Activated CD8-positive, alpha-beta memory T cell treated with anti-CD3 and anti-CD28 coated beads, Interleukin-2, amount 10 ng/mL, durations not matched to agents 7 days and 5 days (primary cell): ENCODE measurements at regions not wholly inside any gene's neighbourhood (a gene's known extent, or its start where the extent isn't known, plus 50 kb on each side); places are given as distances from the start of the nearest gene placed in this dataset.

Experiments used
- ATAC-seq: fragments of 150-1000 bp; cut with Tn5 transposase; one replicate; pipeline ENCODE4 v1.10.0; 2021; ENCODE audit warnings: moderate library complexity
- CTCF ChIA-PET: fragments of 350-600 bp; sonication (Branson Sonifier 250); formaldehyde crosslinking; loops from one replicate; lab custom pipeline; 2021; ENCODE audit warnings: antibody characterized with exemption; lab: Charles Lee
- DNase-seq: peaks from one replicate; pipeline ENCODE4 v3.0.0-alpha.2; 2020
- H3K27ac Mint-ChIP-seq: one replicate; pipeline ENCODE4 v1.8.0; 2021; ENCODE audit warnings: mild to moderate bottlenecking, mixed read lengths
- H3K27me3 Mint-ChIP-seq: one replicate; pipeline ENCODE4 v1.8.0; 2021; ENCODE audit warnings: mixed read lengths
- H3K36me3 Mint-ChIP-seq: one replicate; pipeline ENCODE4 v1.8.0; 2021; ENCODE audit warnings: mild to moderate bottlenecking, mixed read lengths
- H3K4me1 Mint-ChIP-seq: one replicate; pipeline ENCODE4 v1.8.0; 2021; ENCODE audit warnings: mixed read lengths
- H3K4me3 Mint-ChIP-seq: one replicate; pipeline ENCODE4 v1.8.0; 2021; ENCODE audit warnings: mild to moderate bottlenecking, moderate library complexity, mixed read lengths
- H3K9me3 Mint-ChIP-seq: one replicate; pipeline ENCODE4 v1.8.0; 2022; ENCODE audit warnings: low read depth, mixed read lengths

DNA sequence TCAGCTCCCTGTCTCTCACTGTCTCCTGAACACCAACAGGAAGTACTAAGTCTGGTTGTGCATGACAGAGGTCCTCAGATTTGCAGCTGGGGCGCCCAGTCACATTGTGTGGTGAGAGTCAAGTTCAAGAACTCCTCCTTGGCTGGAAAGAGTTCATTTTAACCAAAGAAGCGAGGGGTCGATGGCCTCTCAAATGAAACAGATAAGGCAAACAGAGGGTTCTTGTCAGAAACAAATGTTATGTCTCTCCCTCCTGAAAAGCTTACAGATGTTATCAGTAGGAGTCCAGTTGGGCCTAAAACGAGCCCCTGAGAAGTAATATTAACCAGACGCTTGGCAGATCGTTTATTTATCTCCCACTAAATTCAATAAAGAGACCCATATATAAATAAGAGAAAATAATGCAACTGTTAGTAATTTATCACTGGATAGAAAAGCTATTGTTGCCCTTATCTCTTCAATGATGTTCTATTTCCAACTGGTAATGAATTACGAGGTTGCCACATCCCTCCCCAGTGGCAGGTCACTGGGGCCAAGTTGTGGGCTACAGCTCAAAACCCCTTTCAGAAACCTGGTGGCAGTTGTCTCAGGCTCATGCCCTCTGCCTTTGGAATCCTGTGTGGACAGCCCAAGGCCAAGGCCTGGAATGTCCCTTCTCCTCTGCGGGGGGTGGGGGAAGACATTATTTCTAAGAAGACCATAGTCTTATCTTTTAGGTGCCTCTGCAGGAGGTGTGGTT, 307.5 kb upstream of the DYNLRB2 start:
- Mint-ChIP-seq H3K27ac (no peak overlapping the region), H3K4me1 (peaks cover 2% of the 10 kb centered on the region), H3K36me3 (no peaks in the 10 kb centered on the region), H3K9me3 (no peaks in the 10 kb centered on the region), H3K4me3 (no peak overlapping the region), H3K27me3 (peaks cover 5% of the 10 kb centered on the region)
- ATAC-seq (no peak), DNase-seq (no peak)
- CTCF ChIA-PET: interaction anchor here (0.7 kb wide), 1 partner anchor 66 kb away, joined by 3 read pairs; no protein-coding TSS in a partner anchor

DNA sequence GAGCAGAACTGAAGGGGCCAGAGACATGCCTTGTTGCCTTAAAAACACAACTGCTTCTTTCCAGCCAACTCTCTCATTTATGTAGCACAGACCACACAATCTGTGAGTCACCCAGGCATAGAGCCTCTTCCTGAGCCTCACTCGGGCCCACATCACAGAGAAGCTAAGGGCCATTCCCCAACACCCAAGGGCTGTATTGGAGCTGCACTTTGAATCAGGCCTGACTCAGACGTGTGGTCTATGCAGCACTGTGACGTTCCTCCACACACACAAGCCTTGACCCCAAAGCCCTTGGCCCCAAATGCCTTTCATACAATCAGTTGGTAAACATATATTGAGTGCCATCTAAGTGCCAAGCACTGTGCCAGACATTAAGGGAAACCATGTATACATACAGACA, 308.9 kb upstream of the DYNLRB2 start:
- H3K27ac Mint-ChIP-seq: no peak overlapping the region
- H3K4me1 Mint-ChIP-seq: peaks cover 2% of the 10 kb centered on the region
- H3K36me3 Mint-ChIP-seq: no peaks in the 10 kb centered on the region
- peaks cover 5% of the 10 kb centered on the region for H3K27me3 Mint-ChIP-seq
- no peak overlapping the region for H3K4me3 Mint-ChIP-seq
- H3K9me3 Mint-ChIP-seq: peaks cover under 1% of the 10 kb centered on the region
- CTCF ChIA-PET: no interaction called here
- peak; percentile 51 for ATAC-seq
- peak; percentile 43 for DNase-seq

DNA sequence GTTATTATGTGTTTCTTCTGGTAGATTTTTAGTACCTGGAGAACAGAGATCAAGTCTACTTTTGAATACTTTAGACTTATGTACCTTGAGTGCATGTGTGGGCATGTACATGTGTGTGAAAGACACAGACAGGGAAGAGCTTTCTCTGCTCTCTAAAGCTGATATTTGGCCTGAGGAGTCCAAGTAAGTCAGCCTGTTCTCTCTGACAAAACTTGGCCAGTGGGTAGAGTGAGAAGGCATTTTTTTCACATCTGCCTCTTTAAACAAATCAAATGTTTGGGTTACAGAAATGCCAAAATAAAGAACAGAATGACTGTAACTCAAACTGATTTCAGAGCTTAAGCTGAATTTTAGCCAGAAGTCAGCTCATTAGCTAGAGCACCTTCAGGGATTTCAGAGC, 309.7 kb upstream of the DYNLRB2 start:
- Mint-ChIP-seq H3K36me3 (no peaks in the 10 kb centered on the region), H3K27ac (no peak overlapping the region), H3K4me3 (no peak overlapping the region), H3K9me3 (peaks cover 3% of the 10 kb centered on the region), H3K4me1 (peaks cover 2% of the 10 kb centered on the region), H3K27me3 (peaks cover 3% of the 10 kb centered on the region)
- CTCF ChIA-PET: no interaction called here
- DNase-seq (no peak), ATAC-seq (no peak)

DNA sequence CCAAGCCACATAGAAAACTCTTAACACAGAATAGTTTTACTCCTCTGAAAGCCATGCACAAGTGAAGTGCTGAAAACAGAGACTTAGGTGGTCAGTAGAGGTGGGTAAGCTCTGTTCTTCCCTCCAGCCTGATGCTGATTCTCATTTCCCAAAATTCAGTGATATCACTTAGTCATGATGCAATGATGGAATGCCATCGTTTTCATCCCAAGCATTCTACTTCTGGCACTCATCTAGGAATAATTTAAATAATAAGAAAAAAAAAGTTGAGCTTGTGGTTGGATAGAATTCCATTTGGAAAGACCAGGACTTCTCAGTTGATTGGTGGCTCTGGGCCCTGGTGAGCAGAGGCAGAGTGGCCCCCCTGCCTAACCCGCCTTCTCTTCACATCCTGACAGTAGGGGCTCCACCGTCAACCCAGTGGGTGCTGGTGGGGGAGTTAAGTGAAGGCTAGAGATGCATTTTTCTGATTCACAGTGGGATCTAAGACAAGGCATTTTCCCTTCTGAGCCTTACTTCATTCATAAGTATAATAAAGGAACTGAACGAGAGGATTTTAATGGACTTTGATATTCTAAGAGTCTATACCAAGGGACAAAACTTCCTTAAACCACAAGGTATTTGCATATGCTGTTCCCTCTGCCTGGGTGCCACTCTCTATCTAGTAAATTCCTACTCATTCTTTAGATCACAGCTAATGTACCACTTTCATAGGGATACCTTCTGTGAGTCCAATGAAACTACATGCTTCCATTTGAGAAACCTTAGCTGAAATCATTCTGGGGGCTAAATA, 310.3 kb upstream of the DYNLRB2 start:
- Mint-ChIP-seq H3K36me3 (no peaks in the 10 kb centered on the region), H3K9me3 (peaks cover 3% of the 10 kb centered on the region)
- CTCF ChIA-PET: no interaction called here

DNA sequence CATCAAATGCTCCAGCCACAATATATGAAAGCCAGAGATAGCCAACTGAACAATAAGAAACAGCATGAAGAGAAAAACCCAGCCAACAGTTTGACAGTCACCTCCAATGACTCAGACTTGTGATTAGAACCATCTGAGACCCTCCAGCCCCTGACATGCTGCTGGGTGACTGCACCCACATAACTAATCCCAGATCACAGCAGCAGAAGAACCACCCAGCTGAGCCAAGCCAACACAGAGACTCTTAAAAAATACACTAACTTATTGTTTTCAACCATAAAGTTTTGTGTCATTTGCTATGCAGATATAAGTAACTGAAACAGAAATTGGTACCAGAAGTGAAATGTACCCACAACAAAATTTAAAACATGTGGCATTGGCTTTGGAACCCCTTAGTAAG, 314.3 kb upstream of the DYNLRB2 start:
- H3K4me3 Mint-ChIP-seq: no peak overlapping the region
- no peaks in the 10 kb centered on the region for H3K36me3 Mint-ChIP-seq
- no peak for DNase-seq
- no peak for ATAC-seq
- H3K9me3 Mint-ChIP-seq: peaks cover 3% of the 10 kb centered on the region
- H3K27me3 Mint-ChIP-seq: peaks cover 3% of the 10 kb centered on the region
- CTCF ChIA-PET: no interaction called here
- peaks cover 2% of the 10 kb centered on the region for H3K4me1 Mint-ChIP-seq
- no peak overlapping the region for H3K27ac Mint-ChIP-seq

More for the DNA sequence above, 310.3 kb upstream of the DYNLRB2 start:
- Mint-ChIP-seq H3K27me3 (peaks cover 3% of the 10 kb centered on the region), H3K4me3 (no peak overlapping the region), H3K4me1 (peaks cover 2% of the 10 kb centered on the region), H3K27ac (no peak overlapping the region)
- DNase-seq (no peak), ATAC-seq (no peak)

DNA sequence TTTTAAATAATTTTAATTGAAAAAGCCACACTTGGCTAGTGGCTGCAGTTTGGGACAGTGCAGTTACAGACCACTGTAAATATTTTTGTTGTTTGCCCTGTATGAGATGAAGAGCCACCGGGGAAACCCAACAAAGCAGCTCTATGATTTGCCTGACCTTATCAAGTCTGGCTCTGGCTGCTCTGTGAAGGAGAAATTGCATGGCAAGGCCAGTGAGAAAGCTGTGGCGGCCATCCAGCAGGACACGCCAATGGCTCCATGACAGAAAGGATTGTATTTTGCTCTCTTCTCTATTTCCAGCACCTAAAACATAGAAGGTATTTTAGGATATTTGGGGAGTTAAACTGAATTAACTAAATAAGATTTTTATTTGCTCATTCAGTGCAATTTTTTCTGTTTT, 330.0 kb upstream of the DYNLRB2 start:
- CTCF ChIA-PET: no interaction called here
- Mint-ChIP-seq H3K4me1 (no peaks in the 10 kb centered on the region), H3K4me3 (no peak overlapping the region), H3K27ac (no peak overlapping the region), H3K27me3 (peaks cover 2% of the 10 kb centered on the region), H3K9me3 (no peaks in the 10 kb centered on the region), H3K36me3 (no peaks in the 10 kb centered on the region)
- DNase-seq (no peak), ATAC-seq (no peak)

DNA sequence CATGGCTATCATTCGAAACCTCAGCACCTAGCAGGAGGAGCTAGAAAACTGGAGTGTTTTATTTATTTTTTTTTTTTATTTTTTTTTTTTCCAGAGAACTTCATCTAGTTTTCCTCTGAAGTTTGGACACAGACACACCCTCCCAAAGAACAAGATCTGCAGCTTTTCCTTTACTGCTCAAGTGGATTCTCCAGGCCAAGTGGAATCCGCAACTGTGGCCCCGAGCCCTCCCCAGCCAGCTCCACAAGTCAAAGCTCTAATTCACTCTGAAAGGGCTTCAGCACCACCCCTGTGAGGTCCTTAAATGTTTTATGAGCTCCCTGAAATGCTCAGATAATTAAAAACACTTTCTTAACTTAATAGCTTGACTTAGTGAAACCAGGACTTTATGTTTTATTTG, 332.1 kb upstream of the DYNLRB2 start:
- Mint-ChIP-seq H3K36me3 (no peaks in the 10 kb centered on the region), H3K27me3 (no peaks in the 10 kb centered on the region), H3K9me3 (no peaks in the 10 kb centered on the region), H3K4me3 (no peak overlapping the region), H3K4me1 (no peaks in the 10 kb centered on the region), H3K27ac (no peak overlapping the region)
- CTCF ChIA-PET: no interaction called here
- ATAC-seq (no peak), DNase-seq (no peak)

DNA sequence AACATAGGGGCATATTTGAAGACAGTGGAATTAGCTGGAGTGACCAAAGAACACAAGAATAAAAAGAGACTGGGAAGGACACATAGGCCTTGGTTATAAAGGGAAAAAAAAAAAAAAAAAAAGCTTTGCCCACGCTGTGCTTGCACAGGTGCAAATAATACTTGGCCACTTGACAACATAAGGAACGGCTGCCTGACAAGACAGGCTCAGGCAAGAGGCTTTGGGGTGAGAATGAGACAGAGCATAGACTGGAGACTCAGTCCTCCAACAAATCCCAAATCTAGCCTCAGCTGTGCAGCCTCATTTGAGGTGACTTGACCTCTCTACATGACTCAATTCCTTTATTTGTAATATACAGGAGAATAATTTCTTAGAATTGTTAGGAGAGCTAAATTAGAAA, 332.8 kb upstream of the DYNLRB2 start:
- Mint-ChIP-seq H3K36me3 (no peaks in the 10 kb centered on the region), H3K4me1 (no peaks in the 10 kb centered on the region)

DNA sequence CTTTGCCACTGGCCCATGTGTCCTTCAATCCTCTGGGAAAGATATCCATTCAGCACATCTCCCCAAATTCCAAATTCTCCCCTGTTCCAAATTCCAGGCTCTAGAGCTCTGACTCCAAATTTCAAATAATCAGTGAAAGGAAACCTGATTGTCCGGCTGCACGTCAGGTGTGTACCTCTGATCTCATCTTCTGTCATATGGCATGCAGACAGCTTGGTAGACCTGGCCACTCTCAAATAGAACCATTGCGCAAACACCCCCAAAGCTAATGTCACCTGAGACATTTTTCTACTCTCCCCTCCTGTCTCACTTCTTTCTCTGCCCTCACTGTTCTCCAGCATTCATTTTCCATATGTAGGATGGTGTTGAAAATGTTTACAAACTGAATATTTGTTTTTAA, 337.0 kb upstream of the DYNLRB2 start:
- Mint-ChIP-seq H3K4me1 (no peaks in the 10 kb centered on the region), H3K36me3 (no peaks in the 10 kb centered on the region), H3K4me3 (no peak overlapping the region), H3K27ac (no peak overlapping the region), H3K9me3 (no peaks in the 10 kb centered on the region), H3K27me3 (no peaks in the 10 kb centered on the region)
- ATAC-seq: no peak
- CTCF ChIA-PET: no interaction called here
- no peak for DNase-seq

More for the DNA sequence above, 332.8 kb upstream of the DYNLRB2 start:
- ATAC-seq: no peak
- Mint-ChIP-seq H3K4me3 (no peak overlapping the region), H3K27ac (no peak overlapping the region), H3K9me3 (no peaks in the 10 kb centered on the region), H3K27me3 (no peaks in the 10 kb centered on the region)
- DNase-seq: no peak
- CTCF ChIA-PET: no interaction called here

DNA sequence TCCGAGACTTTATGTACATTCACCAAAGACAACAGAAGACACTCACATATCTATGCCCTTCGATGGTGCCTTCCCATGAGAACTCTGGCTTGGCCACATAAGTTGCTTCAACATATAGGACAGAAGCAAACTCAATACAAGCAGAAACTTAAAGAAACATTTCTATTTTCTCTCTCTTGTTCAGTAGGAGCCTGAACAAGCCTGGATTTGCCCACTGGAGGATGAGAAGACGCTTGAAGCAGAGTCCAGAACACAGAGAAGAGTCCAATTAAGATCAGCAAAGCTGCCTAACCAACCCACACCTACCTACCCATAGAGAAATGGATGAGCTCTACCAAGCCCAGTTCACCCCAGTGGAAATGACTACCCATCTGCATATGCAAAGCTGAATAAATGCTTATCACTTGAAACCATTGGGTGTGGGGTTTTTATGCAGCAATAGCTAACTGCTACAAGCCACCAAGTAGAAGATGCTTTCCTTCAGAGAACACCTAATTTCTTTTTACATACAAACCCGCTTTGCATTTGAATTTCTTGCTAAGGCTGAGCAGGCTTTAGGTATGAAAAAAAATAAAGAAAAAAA, 337.9 kb upstream of the DYNLRB2 start:
- DNase-seq: no peak
- no peak overlapping the region for H3K4me3 Mint-ChIP-seq
- ATAC-seq: no peak
- H3K4me1 Mint-ChIP-seq: no peaks in the 10 kb centered on the region
- H3K9me3 Mint-ChIP-seq: no peaks in the 10 kb centered on the region
- no peak overlapping the region for H3K27ac Mint-ChIP-seq
- H3K27me3 Mint-ChIP-seq: no peaks in the 10 kb centered on the region
- H3K36me3 Mint-ChIP-seq: no peaks in the 10 kb centered on the region
- CTCF ChIA-PET: no interaction called here

DNA sequence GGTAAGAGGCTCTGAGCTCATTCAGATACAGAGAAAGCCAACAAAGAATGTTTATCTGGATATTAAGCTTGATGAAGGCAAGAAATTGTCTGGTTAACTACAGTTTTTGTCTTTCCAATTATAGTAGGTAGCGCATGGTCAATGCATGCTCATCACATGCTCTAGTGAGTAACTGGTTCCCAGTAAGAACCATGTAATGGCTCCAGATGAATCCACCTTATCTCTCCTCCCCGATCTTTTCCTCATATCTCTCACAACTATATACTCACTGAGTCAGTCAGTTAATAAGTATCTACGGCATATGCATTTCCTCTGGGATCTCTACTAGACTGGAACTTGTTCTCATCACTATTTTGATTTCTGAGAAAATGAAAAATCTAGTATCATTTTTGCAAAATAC, 340.7 kb upstream of the DYNLRB2 start:
- DNase-seq (no peak), ATAC-seq (no peak)
- Mint-ChIP-seq H3K9me3 (no peaks in the 10 kb centered on the region), H3K4me3 (no peak overlapping the region), H3K4me1 (no peaks in the 10 kb centered on the region), H3K27me3 (no peaks in the 10 kb centered on the region), H3K27ac (no peak overlapping the region), H3K36me3 (no peaks in the 10 kb centered on the region)
- CTCF ChIA-PET: no interaction called here

DNA sequence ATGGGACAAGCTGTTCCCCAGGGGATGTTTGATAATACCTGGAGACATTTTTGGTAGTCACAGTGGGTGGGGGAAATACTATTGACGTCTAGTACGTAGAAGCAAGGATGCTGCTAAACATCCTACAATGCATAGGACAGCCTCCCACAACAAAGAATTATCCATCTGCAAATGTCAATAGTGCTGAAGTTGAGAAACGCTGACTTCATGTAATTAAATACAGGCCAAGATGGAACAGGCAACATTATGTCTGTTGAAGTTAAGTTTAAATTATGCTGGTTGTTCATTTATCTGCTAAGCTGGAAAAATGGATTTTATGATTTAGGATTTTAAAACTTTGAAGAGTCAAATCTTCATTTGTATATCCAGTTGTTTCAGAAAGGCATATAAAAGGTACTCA, 341.2 kb upstream of the DYNLRB2 start:
- H3K9me3 Mint-ChIP-seq: no peaks in the 10 kb centered on the region
- DNase-seq: no peak
- no peaks in the 10 kb centered on the region for H3K27me3 Mint-ChIP-seq
- no peak for ATAC-seq
- H3K4me3 Mint-ChIP-seq: no peak overlapping the region
- no peaks in the 10 kb centered on the region for H3K36me3 Mint-ChIP-seq
- no peak overlapping the region for H3K27ac Mint-ChIP-seq
- no peaks in the 10 kb centered on the region for H3K4me1 Mint-ChIP-seq
- CTCF ChIA-PET: no interaction called here

DNA sequence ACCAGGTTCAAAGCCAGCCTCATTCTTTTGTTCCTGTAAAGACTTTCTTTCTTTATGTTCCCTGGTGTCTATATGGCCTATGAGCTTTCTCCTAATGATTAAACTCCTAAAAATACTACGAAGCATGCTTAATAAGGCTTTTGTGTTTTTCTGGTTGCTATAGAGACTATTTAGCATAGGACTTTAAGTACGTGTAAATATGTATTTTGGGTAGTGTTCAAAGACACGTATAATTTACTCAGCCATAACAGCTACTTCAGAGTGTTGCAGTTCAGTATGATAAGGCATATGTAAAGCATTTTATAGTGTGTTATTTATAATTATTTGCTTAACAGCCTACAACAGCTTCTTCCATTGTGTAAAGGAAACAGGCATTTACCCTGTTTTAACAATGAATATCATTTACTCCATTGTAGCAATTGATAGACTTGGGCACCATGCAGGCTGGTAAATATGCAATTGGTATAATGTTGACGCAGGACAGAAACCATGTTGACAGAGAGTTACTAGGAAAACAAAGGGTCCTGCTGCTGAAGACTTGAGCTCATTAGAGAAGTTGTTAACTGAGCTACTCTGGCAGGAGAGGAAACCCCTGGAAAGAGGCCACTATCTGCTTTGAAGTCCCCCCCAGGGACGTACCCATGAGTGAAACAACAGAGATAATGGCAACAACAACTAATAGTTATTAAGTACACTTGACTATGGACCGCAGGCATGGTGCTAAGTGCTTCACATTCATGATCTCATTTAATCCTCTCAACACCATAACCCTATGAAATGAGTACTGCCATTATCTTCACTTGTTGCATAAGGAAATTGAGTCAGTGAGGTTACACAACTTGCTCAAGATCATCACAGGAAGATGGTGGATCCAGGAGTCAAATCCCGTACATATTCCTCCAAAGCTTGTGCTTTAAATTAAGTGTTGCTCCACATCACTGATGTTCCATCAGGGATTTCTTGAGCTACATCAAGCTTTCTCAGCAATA, 342.2 kb upstream of the DYNLRB2 start:
- no peaks in the 10 kb centered on the region for H3K36me3 Mint-ChIP-seq
- ATAC-seq: no peak
- DNase-seq: no peak
- no peaks in the 10 kb centered on the region for H3K9me3 Mint-ChIP-seq
- no peak overlapping the region for H3K4me3 Mint-ChIP-seq
- H3K27ac Mint-ChIP-seq: no peak overlapping the region
- CTCF ChIA-PET: no interaction called here
- no peaks in the 10 kb centered on the region for H3K4me1 Mint-ChIP-seq
- peaks cover 4% of the 10 kb centered on the region for H3K27me3 Mint-ChIP-seq
